ENCODE measurements at regions not wholly inside any gene's neighbourhood (a gene's known extent, or its start where the extent isn't known, plus 50 kb on each side); places are given as distances from the start of the nearest gene placed in this dataset.

- no peak for TF ChIP-seq CTCF (IDR thresholded peaks at IDR 0.05)
- TF ChIP-seq POLR2A (IDR thresholded peaks at IDR 0.05) = no peak
These were observed 167.0 kb upstream of the B3GAT1 start for GRCh38 chr11:134578807-134579723.

Measured in heart left ventricle (tissue), 13 donors.